Gastrocnemius medialis (tissue), 4 donors: ENCODE measurements at regions not wholly inside any gene's neighbourhood (a gene's known extent, or its start where the extent isn't known, plus 50 kb on each side); places are given as distances from the start of the nearest gene placed in this dataset.
A peak's percentile ranks its signal among the peaks of the same experiment; 100 is the strongest.

ENCODE experiments used
- ATAC-seq, 2 donors: fragments of 150-250 bp; one replicate each; pipeline ENCODE4 v1.9.1; 2016
- DNase-seq, 2 donors: peaks; one replicate each; pipeline ENCODE4 v3.0.0-alpha.2; 2019
- H3K27ac ChIP-seq, 4 donors: fragments of 200-600 bp; sonication (generic); 1 replicate in 1 of 4; 2 replicates in 3 of 4; pipeline ENCODE4 v1.5.1; 2016 to 2018; ENCODE audit warnings: mild to moderate bottlenecking in 2 of 4, moderate library complexity in 1 of 4
- H3K27me3 ChIP-seq, 3 donors: fragments of 200-600 bp; sonication (generic) in 2 of 3; 1 replicate in 1 of 3; 2 replicates in 2 of 3; pipeline versions ENCODE4 v1.5.1 to v1.6.0; 2016 to 2019; ENCODE audit warnings: mild to moderate bottlenecking in 1 of 3, moderate library complexity in 1 of 3
- H3K36me3 ChIP-seq, 2 donors: fragments of 200-600 bp; sonication (generic) in 1 of 2; one replicate each; pipeline ENCODE4 v1.5.1; 2017 to 2018
- H3K4me1 ChIP-seq, 2 donors: fragments of 200-600 bp; sonication (generic) in 1 of 2; one replicate each; pipeline ENCODE4 v1.5.1; 2016 to 2017; ENCODE audit warnings: mild to moderate bottlenecking in 2 of 2
- H3K4me3 ChIP-seq, 4 donors: fragments of 200-600 bp; sonication (generic) in 3 of 4; 1 replicate in 1 of 4; 2 replicates in 3 of 4; pipeline ENCODE4 v1.5.1; 2016 to 2019; ENCODE audit warnings: mild to moderate bottlenecking in 2 of 4
- H3K9me3 ChIP-seq, 3 donors: fragments of 200-600 bp; sonication (generic) in 2 of 3; 1 replicate in 1 of 3; 2 replicates in 2 of 3; pipeline ENCODE4 v1.5.1; 2016 to 2019
- POLR2A ChIP-seq, 2 donors: fragments of 450-650 bp; IDR thresholded peaks; one replicate each; pipeline ENCODE4 v1.6.1; 2017; ENCODE audit warnings: antibody characterized with exemption in 2 of 2, mild to moderate bottlenecking in 2 of 2, moderate library complexity in 2 of 2
- in situ Hi-C, 4 donors: fragments of 200-750 bp; cut with MboI; loops; one replicate each; pipeline versions ENCODE4 v1.15.0 to v1.8.0; 2017; ENCODE audit warnings: low sequenced_read_pairs in 4 of 4
- intact Hi-C: fragments of 100-400 bp; cut with DNase I; formaldehyde crosslinking; loops from one replicate; pipeline ENCODE4 v1.15.1; 2023; ENCODE audit warnings: low total_unique reads
- TF ChIP-seq, protein P1 (sequence below), 5 experiments: fragments of 450-650 bp in 3 of 5; fragments of 200-600 bp in 2 of 5; sonication (generic) in 2 of 5; IDR thresholded peaks in 4 of 5; conservative IDR thresholded peaks in 1 of 5; 1 replicate in 4 of 5; 2 replicates in 1 of 5; pipeline ENCODE4 v1.5.1; 2016 to 2019; ENCODE audit warnings: antibody characterized with exemption in 5 of 5, mild to moderate bottlenecking in 3 of 5, moderate library complexity in 3 of 5

DNA sequence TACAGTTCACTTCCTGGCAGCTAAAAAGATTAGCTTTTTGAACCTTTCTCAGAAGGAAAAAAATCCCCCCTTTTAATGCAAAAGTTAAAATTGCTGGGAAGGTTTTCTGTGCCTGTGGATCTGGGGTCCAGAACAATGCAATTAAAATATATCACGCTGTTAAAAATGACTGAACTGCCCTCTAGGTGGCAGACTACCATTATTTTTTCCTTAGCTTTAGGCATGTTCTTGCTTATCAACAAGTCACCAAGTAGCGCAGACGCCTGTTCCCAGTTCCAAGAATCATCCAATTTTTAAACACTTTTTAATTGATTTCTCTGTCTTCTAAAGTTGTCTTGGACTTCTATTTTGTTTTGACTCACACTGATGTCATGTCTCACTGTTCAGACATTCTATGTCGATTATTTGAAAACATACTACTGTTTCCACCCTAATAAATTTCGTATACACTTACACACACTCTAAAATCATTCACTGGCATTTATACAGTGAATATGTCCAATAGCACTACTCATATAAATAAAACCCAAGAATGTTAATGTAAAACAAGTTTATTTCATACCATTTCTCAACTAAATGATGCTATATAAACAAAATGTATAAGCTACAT is 661.6 kb downstream of the RAPGEF2 start:
- intact Hi-C loops (no loop called here), in situ Hi-C loops (no loop called here)
- Histone ChIP-seq H3K9me3 (no peaks in the 10 kb centered on the region), H3K4me1 (no peaks in the 10 kb centered on the region), H3K27me3 (no peaks in the 10 kb centered on the region), H3K27ac (no peak overlapping the region), H3K4me3 (no peak overlapping the region), H3K36me3 (no peaks in the 10 kb centered on the region)
- TF ChIP-seq, protein P1, sequence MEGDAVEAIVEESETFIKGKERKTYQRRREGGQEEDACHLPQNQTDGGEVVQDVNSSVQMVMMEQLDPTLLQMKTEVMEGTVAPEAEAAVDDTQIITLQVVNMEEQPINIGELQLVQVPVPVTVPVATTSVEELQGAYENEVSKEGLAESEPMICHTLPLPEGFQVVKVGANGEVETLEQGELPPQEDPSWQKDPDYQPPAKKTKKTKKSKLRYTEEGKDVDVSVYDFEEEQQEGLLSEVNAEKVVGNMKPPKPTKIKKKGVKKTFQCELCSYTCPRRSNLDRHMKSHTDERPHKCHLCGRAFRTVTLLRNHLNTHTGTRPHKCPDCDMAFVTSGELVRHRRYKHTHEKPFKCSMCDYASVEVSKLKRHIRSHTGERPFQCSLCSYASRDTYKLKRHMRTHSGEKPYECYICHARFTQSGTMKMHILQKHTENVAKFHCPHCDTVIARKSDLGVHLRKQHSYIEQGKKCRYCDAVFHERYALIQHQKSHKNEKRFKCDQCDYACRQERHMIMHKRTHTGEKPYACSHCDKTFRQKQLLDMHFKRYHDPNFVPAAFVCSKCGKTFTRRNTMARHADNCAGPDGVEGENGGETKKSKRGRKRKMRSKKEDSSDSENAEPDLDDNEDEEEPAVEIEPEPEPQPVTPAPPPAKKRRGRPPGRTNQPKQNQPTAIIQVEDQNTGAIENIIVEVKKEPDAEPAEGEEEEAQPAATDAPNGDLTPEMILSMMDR (IDR thresholded peaks at IDR 0.05 in 4 of 5, conservative IDR thresholded peaks at IDR 0.05 in 1 of 5), result peak in 1 of 5 experiments; percentile 31
- TF ChIP-seq POLR2A (IDR thresholded peaks at IDR 0.05), result no peak
- DNase-seq (no peak), ATAC-seq (no peak)

DNA sequence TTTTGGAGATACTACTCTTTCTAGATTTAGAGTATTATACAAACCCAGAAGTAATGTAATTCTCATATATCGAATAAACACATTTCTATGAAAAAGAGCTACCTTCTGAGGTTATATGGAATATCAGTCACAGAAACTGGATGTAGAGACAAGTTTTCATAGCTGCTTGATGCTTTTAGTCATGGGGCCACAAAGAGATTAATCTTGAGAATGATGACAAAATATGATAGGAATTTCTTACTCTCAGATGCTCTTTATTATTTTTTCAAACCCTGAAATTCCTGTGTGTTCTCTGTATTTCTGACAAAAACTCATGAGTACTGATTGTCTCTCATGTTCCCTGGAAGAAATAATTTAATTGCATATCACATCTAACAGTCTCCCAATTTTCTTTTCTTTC is 662.5 kb downstream of the RAPGEF2 start:
- Histone ChIP-seq H3K27me3 (no peaks in the 10 kb centered on the region), H3K4me3 (no peak overlapping the region), H3K4me1 (no peaks in the 10 kb centered on the region), H3K27ac (no peak overlapping the region), H3K36me3 (no peaks in the 10 kb centered on the region), H3K9me3 (no peaks in the 10 kb centered on the region)
- ATAC-seq (no peak), DNase-seq (no peak)
- in situ Hi-C loops (no loop called here), intact Hi-C loops (no loop called here)
- no peak for TF ChIP-seq POLR2A (IDR thresholded peaks at IDR 0.05)
- TF ChIP-seq, protein P1 (IDR thresholded peaks at IDR 0.05 in 4 of 5, conservative IDR thresholded peaks at IDR 0.05 in 1 of 5), result no peak

DNA sequence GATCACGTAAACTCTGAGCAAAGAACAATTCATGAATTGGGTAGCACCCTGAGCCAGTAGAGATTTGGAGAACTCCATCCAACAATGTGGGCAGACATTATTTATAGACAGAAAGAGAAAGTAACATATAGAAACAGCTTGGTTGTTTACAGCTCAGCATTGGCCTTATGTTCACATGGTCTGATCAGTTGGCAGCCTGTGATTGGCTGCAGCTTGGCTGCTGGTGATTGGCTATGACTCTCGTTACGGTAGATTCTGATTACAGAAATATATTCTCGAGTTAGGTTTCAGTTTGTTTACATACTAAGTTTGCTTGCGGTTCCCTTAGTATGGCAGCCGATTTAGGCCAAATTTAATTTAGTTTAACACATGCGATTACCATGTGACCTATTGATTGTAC is 663.4 kb downstream of the RAPGEF2 start:
- H3K4me3 ChIP-seq, result no peak overlapping the region
- no peaks in the 10 kb centered on the region for H3K9me3 ChIP-seq
- DNase-seq (no peak), ATAC-seq (no peak)
- no peak overlapping the region for H3K27ac ChIP-seq
- no peaks in the 10 kb centered on the region for H3K36me3 ChIP-seq
- in situ Hi-C loops (no loop called here), intact Hi-C loops (no loop called here)
- no peaks in the 10 kb centered on the region for H3K4me1 ChIP-seq
- TF ChIP-seq POLR2A (IDR thresholded peaks at IDR 0.05), result no peak
- TF ChIP-seq, protein P1 (IDR thresholded peaks at IDR 0.05 in 4 of 5, conservative IDR thresholded peaks at IDR 0.05 in 1 of 5), result no peak
- H3K27me3 ChIP-seq, result no peaks in the 10 kb centered on the region

DNA sequence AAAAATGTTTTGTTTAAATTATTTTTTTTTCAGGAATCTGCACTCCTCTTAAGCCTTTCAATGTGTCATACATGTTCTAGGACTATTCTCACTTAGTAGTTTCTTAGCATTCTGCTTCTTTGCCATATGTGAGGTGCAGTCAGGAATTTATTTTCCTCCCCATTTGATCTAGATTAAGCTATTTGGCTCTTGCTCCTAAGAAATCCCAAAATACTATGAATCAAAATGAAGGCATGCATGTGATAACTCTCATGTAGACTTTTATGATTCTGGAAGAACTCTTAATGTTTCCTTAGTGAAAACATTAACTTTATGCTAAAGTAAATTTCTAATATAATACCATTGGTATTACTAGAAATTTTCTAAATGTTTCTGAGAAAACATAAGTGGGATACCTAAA is 664.5 kb downstream of the RAPGEF2 start:
- Histone ChIP-seq H3K27ac (no peak overlapping the region), H3K36me3 (no peaks in the 10 kb centered on the region), H3K4me3 (no peak overlapping the region), H3K9me3 (no peaks in the 10 kb centered on the region), H3K4me1 (no peaks in the 10 kb centered on the region), H3K27me3 (no peaks in the 10 kb centered on the region)
- intact Hi-C loops (no loop called here), in situ Hi-C loops (no loop called here)
- DNase-seq (no peak), ATAC-seq (no peak)
- no peak for TF ChIP-seq POLR2A (IDR thresholded peaks at IDR 0.05)
- TF ChIP-seq, protein P1 (IDR thresholded peaks at IDR 0.05 in 4 of 5, conservative IDR thresholded peaks at IDR 0.05 in 1 of 5), result no peak

DNA sequence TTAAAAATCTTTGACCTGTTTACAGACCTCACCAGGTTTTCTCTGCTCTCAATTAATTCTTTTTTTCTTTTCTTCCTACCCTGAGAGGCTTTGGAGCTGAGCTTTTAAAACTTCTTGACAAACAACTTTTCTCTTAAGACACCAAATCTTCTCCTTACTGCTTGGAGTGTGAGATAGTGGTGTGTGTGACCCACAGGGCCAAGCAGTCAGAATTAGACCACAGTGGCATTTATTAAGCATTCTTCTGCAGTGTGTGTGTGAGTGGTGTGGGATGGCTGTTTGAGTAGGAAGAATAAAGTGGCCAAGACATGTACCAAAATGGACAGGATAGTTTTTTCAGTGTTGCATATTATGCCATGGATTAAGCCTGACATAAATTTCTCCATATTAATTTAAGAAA is 665.1 kb downstream of the RAPGEF2 start:
- TF ChIP-seq, protein P1 (IDR thresholded peaks at IDR 0.05 in 4 of 5, conservative IDR thresholded peaks at IDR 0.05 in 1 of 5), result no peak
- TF ChIP-seq POLR2A (IDR thresholded peaks at IDR 0.05), result no peak
- Histone ChIP-seq H3K4me3 (no peak overlapping the region), H3K4me1 (no peaks in the 10 kb centered on the region), H3K9me3 (no peaks in the 10 kb centered on the region), H3K27me3 (no peaks in the 10 kb centered on the region), H3K27ac (no peak overlapping the region), H3K36me3 (no peaks in the 10 kb centered on the region)
- in situ Hi-C loops (no loop called here), intact Hi-C loops (no loop called here)
- ATAC-seq (no peak), DNase-seq (no peak)
